ENCODE measurements at regions not wholly inside any gene's neighbourhood (a gene's known extent, or its start where the extent isn't known, plus 50 kb on each side); places are given as distances from the start of the nearest gene placed in this dataset.

- no peak for TF ChIP-seq FOXK2 (IDR thresholded peaks at IDR 0.05)
- no peak for TF ChIP-seq FOXM1 (IDR thresholded peaks at IDR 0.05; ENCODE audit: borderline replicate concordance)
- TF ChIP-seq NFRKB (IDR thresholded peaks at IDR 0.05) = no peak
- no peak for TF ChIP-seq BHLHE40 (IDR thresholded peaks at IDR 0.05; ENCODE audit: borderline replicate concordance)
- no peak for TF ChIP-seq ARNT (IDR thresholded peaks at IDR 0.05)
- TF ChIP-seq CTBP1 (IDR thresholded peaks at IDR 0.05; ENCODE audit: borderline replicate concordance) = no peak
- TF ChIP-seq TARDBP (IDR thresholded peaks at IDR 0.05) = no peak
- no peak for TF ChIP-seq SUZ12 (IDR thresholded peaks at IDR 0.05)
- TF ChIP-seq ZNF384 (IDR thresholded peaks at IDR 0.05) = no peak
- no peak for TF ChIP-seq SP1 (IDR thresholded peaks at IDR 0.05)
Measured at GRCh38 chr1:164504749-164505148, 54.2 kb upstream of the PBX1 start.
